Calu3 (cell line): ENCODE measurements at regions not wholly inside any gene's neighbourhood (a gene's known extent, or its start where the extent isn't known, plus 50 kb on each side); places are given as distances from the start of the nearest gene placed in this dataset.

ENCODE experiments used
- BruUV-seq: library from RNA; stranded (reverse); fragments of 400-500 nt; replicated peaks from 2 replicates; lab custom pipeline; 2021; lab: Mats Ljungman, UMichigan
- CTCF ChIA-PET: fragments of 300-600 bp; sonication (Branson Sonifier 250); formaldehyde crosslinking; loops from one replicate; lab custom pipeline; 2022; ENCODE audit warnings: antibody characterized with exemption; lab: Charles Lee
- DNase-seq: peaks from one replicate; pipeline ENCODE4 v3.0.0; 2022
- H3K27ac Mint-ChIP-seq: one replicate; pipeline ENCODE4 v1.8.0; 2022; ENCODE audit warnings: mixed read lengths; ENCODE audit not compliant: unreplicated experiment
- H3K27me3 Mint-ChIP-seq: one replicate; pipeline ENCODE4 v1.8.0; 2022; ENCODE audit warnings: mixed read lengths; ENCODE audit not compliant: unreplicated experiment
- H3K36me3 Mint-ChIP-seq: one replicate; pipeline ENCODE4 v1.8.0; 2022; ENCODE audit warnings: mild to moderate bottlenecking, moderate library complexity, mixed read lengths; ENCODE audit not compliant: insufficient read depth, unreplicated experiment
- H3K4me1 Mint-ChIP-seq: one replicate; pipeline ENCODE4 v1.8.0; 2022; ENCODE audit warnings: mild to moderate bottlenecking, low read depth, mixed read lengths; ENCODE audit not compliant: unreplicated experiment
- H3K4me3 Mint-ChIP-seq: one replicate; pipeline ENCODE4 v1.8.0; 2022; ENCODE audit warnings: mild to moderate bottlenecking, low read depth, moderate library complexity, mixed read lengths; ENCODE audit not compliant: unreplicated experiment
- H3K9me3 Mint-ChIP-seq: one replicate; pipeline ENCODE4 v1.8.0; 2022; ENCODE audit warnings: low read depth, mixed read lengths; ENCODE audit not compliant: unreplicated experiment
- CTCF ChIP-seq: fragments of 200-600 bp; IDR thresholded peaks from one replicate; pipeline ENCODE4 v1.8.0; 2022; ENCODE audit warnings: antibody characterized with exemption; ENCODE audit not compliant: unreplicated experiment
- intact Hi-C: fragments of 100-400 bp; cut with micrococcal nuclease; formaldehyde crosslinking; loops from one replicate; pipeline ENCODE4 v1.10.0; 2022; ENCODE audit not compliant: unreplicated experiment

GRCh38 chr4:71148545-71148944 lies 155.1 kb downstream of the DCK start:
- no peak overlapping the region for H3K4me3 Mint-ChIP-seq
- BruUV-seq = no TSS peak
- H3K27me3 Mint-ChIP-seq = no peaks in the 10 kb centered on the region
- H3K9me3 Mint-ChIP-seq = peaks cover 2% of the 10 kb centered on the region
- CTCF ChIA-PET = no interaction called here
- TF ChIP-seq CTCF = no peak
- intact Hi-C loops = no loop called here
- H3K27ac Mint-ChIP-seq = no peak overlapping the region
- H3K4me1 Mint-ChIP-seq = no peaks in the 10 kb centered on the region
- H3K36me3 Mint-ChIP-seq = no peaks in the 10 kb centered on the region
- DNase-seq = no peak

- BruUV-seq = no TSS peak
- no peaks in the 10 kb centered on the region for H3K4me1 Mint-ChIP-seq
- CTCF ChIA-PET = no interaction called here
- no peaks in the 10 kb centered on the region for H3K36me3 Mint-ChIP-seq
- TF ChIP-seq CTCF = no peak
- intact Hi-C loops = no loop called here
- no peak for DNase-seq
- no peaks in the 10 kb centered on the region for H3K27me3 Mint-ChIP-seq
- no peak overlapping the region for H3K4me3 Mint-ChIP-seq
- peaks cover 2% of the 10 kb centered on the region for H3K9me3 Mint-ChIP-seq
- H3K27ac Mint-ChIP-seq = no peak overlapping the region
Observed at GRCh38 chr4:71151054-71151453, 157.6 kb downstream of the DCK start.

- intact Hi-C loops = no loop called here
- Mint-ChIP-seq H3K4me3 (no peak overlapping the region), H3K4me1 (no peaks in the 10 kb centered on the region), H3K9me3 (no peaks in the 10 kb centered on the region), H3K27ac (no peak overlapping the region), H3K36me3 (no peaks in the 10 kb centered on the region), H3K27me3 (no peaks in the 10 kb centered on the region)
- TF ChIP-seq CTCF = no peak
- no TSS peak for BruUV-seq
- DNase-seq = no peak
- CTCF ChIA-PET = no interaction called here
Observed at GRCh38 chr4:71156616-71157015, 163.2 kb downstream of the DCK start.

- no peak for DNase-seq
- TF ChIP-seq CTCF = no peak
Observed at GRCh38 chr4:71162386-71162785, 168.9 kb downstream of the DCK start.

More at GRCh38 chr4:71162386-71162785, 168.9 kb downstream of the DCK start:
- H3K4me1 Mint-ChIP-seq = no peaks in the 10 kb centered on the region
- H3K4me3 Mint-ChIP-seq = no peak overlapping the region
- BruUV-seq = no TSS peak
- CTCF ChIA-PET = no interaction called here
- intact Hi-C loops = no loop called here
- H3K36me3 Mint-ChIP-seq = no peaks in the 10 kb centered on the region
- no peaks in the 10 kb centered on the region for H3K9me3 Mint-ChIP-seq
- H3K27ac Mint-ChIP-seq = no peak overlapping the region
- H3K27me3 Mint-ChIP-seq = no peaks in the 10 kb centered on the region
